Effector memory CD8-positive, alpha-beta T cell (primary cell): ENCODE measurements at regions not wholly inside any gene's neighbourhood (a gene's known extent, or its start where the extent isn't known, plus 50 kb on each side); places are given as distances from the start of the nearest gene placed in this dataset.

Experiments
- ATAC-seq: fragments of 150-1000 bp; cut with Tn5 transposase; replicated peaks from 2 replicates; pipeline ENCODE4 v1.10.0; 2021; ENCODE audit warnings: mild to moderate bottlenecking, moderate library complexity
- DNase-seq, 3 experiments: peaks; one replicate each; pipeline ENCODE4 v3.0.0; 2021
- H3K27ac Mint-ChIP-seq, 2 donors: one replicate each; pipeline ENCODE4 v1.8.0; 2022; ENCODE audit warnings: mild to moderate bottlenecking in 2 of 2, mixed read lengths in 2 of 2, moderate library complexity in 2 of 2
- H3K27me3 Mint-ChIP-seq, 2 donors: one replicate each; pipeline ENCODE4 v1.8.0; 2022; ENCODE audit warnings: mixed read lengths in 2 of 2
- H3K36me3 Mint-ChIP-seq: one replicate; pipeline ENCODE4 v1.8.0; 2022; ENCODE audit warnings: mild to moderate bottlenecking, moderate library complexity, mixed read lengths; ENCODE audit not compliant: insufficient read depth
- H3K4me1 Mint-ChIP-seq, 2 donors: one replicate each; pipeline ENCODE4 v1.8.0; 2022; ENCODE audit warnings: low read depth in 2 of 2, mixed read lengths in 2 of 2
- H3K4me3 Mint-ChIP-seq, 2 donors: one replicate each; pipeline ENCODE4 v1.8.0; 2022; ENCODE audit warnings: mild to moderate bottlenecking in 2 of 2, mixed read lengths in 2 of 2, moderate library complexity in 2 of 2
- H3K9me3 Mint-ChIP-seq, 2 donors: one replicate each; pipeline ENCODE4 v1.8.0; 2022; ENCODE audit warnings: mixed read lengths in 2 of 2

- Mint-ChIP-seq H3K36me3 (no peaks in the 10 kb centered on the region), H3K4me3 (no peak overlapping the region), H3K4me1 (no peaks in the 10 kb centered on the region), H3K27me3 (no peaks in the 10 kb centered on the region), H3K9me3 (peaks cover 0 to 4% of the 10 kb centered on the region in 2 donors), H3K27ac (no peak overlapping the region)
- DNase-seq, result no peak
- no peak for ATAC-seq
Measured at GRCh38 chr13:90686442-90686841, 661.0 kb upstream of the MIR17HG start.

- no peaks in the 10 kb centered on the region for H3K4me1 Mint-ChIP-seq
- no peak for ATAC-seq
Measured at GRCh38 chr13:90689111-90689510, 658.4 kb upstream of the MIR17HG start.

GRCh38 chr13:90690458-90691080 is 656.9 kb upstream of the MIR17HG start:
- no peaks in the 10 kb centered on the region for H3K36me3 Mint-ChIP-seq
- H3K27me3 Mint-ChIP-seq, result no peaks in the 10 kb centered on the region
- ATAC-seq (no peak), DNase-seq (no peak)
- H3K4me1 Mint-ChIP-seq, result no peaks in the 10 kb centered on the region
- H3K27ac Mint-ChIP-seq, result no peak overlapping the region
- no peak overlapping the region for H3K4me3 Mint-ChIP-seq
- peaks cover 0 to 1% of the 10 kb centered on the region in 2 donors for H3K9me3 Mint-ChIP-seq

More at GRCh38 chr13:90689111-90689510, 658.4 kb upstream of the MIR17HG start:
- Mint-ChIP-seq H3K36me3 (no peaks in the 10 kb centered on the region), H3K9me3 (peaks cover 0 to 1% of the 10 kb centered on the region in 2 donors), H3K27ac (no peak overlapping the region), H3K27me3 (no peaks in the 10 kb centered on the region), H3K4me3 (no peak overlapping the region)
- DNase-seq, result no peak

GRCh38 chr13:90696254-90696653 is 651.2 kb upstream of the MIR17HG start:
- Mint-ChIP-seq H3K27me3 (no peaks in the 10 kb centered on the region), H3K4me3 (no peak overlapping the region), H3K9me3 (peaks cover 6 to 11% of the 10 kb centered on the region in 2 donors), H3K4me1 (no peaks in the 10 kb centered on the region), H3K27ac (no peak overlapping the region), H3K36me3 (no peaks in the 10 kb centered on the region)
- DNase-seq (no peak), ATAC-seq (no peak)

GRCh38 chr13:90696656-90697055 is 650.8 kb upstream of the MIR17HG start:
- Mint-ChIP-seq H3K27me3 (no peaks in the 10 kb centered on the region), H3K4me3 (no peak overlapping the region), H3K27ac (no peak overlapping the region), H3K36me3 (no peaks in the 10 kb centered on the region), H3K9me3 (peaks cover 6 to 11% of the 10 kb centered on the region in 2 donors), H3K4me1 (no peaks in the 10 kb centered on the region)
- no peak for ATAC-seq
- DNase-seq, result no peak

- Mint-ChIP-seq H3K27me3 (no peaks in the 10 kb centered on the region), H3K4me3 (no peak overlapping the region), H3K9me3 (peaks cover 11% of the 10 kb centered on the region in 2 donors), H3K27ac (no peak overlapping the region), H3K36me3 (no peaks in the 10 kb centered on the region), H3K4me1 (no peaks in the 10 kb centered on the region)
- DNase-seq (no peak), ATAC-seq (no peak)
Measured at GRCh38 chr13:90700340-90700739, 647.1 kb upstream of the MIR17HG start.

GRCh38 chr13:90701264-90701663 is 646.2 kb upstream of the MIR17HG start:
- peaks cover 11% of the 10 kb centered on the region in 2 donors for H3K9me3 Mint-ChIP-seq
- H3K27ac Mint-ChIP-seq, result no peak overlapping the region
- ATAC-seq (no peak), DNase-seq (no peak)
- no peak overlapping the region for H3K4me3 Mint-ChIP-seq
- no peaks in the 10 kb centered on the region for H3K36me3 Mint-ChIP-seq
- H3K27me3 Mint-ChIP-seq, result no peaks in the 10 kb centered on the region
- no peaks in the 10 kb centered on the region for H3K4me1 Mint-ChIP-seq

GRCh38 chr13:90702050-90702449 is 645.4 kb upstream of the MIR17HG start:
- Mint-ChIP-seq H3K27ac (no peak overlapping the region), H3K9me3 (peaks cover 11 to 12% of the 10 kb centered on the region in 2 donors), H3K4me1 (no peaks in the 10 kb centered on the region), H3K27me3 (no peaks in the 10 kb centered on the region), H3K36me3 (no peaks in the 10 kb centered on the region), H3K4me3 (no peak overlapping the region)
- DNase-seq (no peak), ATAC-seq (no peak)

- no peaks in the 10 kb centered on the region for H3K36me3 Mint-ChIP-seq
- no peaks in the 10 kb centered on the region for H3K4me1 Mint-ChIP-seq
- H3K4me3 Mint-ChIP-seq, result no peak overlapping the region
- H3K27ac Mint-ChIP-seq, result no peak overlapping the region
- H3K9me3 Mint-ChIP-seq, result peaks cover 10 to 15% of the 10 kb centered on the region in 2 donors
- DNase-seq (no peak), ATAC-seq (no peak)
- H3K27me3 Mint-ChIP-seq, result no peaks in the 10 kb centered on the region
Measured at GRCh38 chr13:90706631-90707030, 640.9 kb upstream of the MIR17HG start.

GRCh38 chr13:90708128-90708527 is 639.4 kb upstream of the MIR17HG start:
- no peak for DNase-seq
- Mint-ChIP-seq H3K36me3 (no peaks in the 10 kb centered on the region), H3K27ac (no peak overlapping the region), H3K27me3 (no peaks in the 10 kb centered on the region), H3K4me1 (no peaks in the 10 kb centered on the region), H3K9me3 (peaks cover 9 to 15% of the 10 kb centered on the region in 2 donors), H3K4me3 (no peak overlapping the region)
- ATAC-seq, result no peak

GRCh38 chr13:90709319-90709718 is 638.2 kb upstream of the MIR17HG start:
- no peaks in the 10 kb centered on the region for H3K27me3 Mint-ChIP-seq
- DNase-seq (no peak), ATAC-seq (no peak)
- no peak overlapping the region for H3K4me3 Mint-ChIP-seq
- no peaks in the 10 kb centered on the region for H3K4me1 Mint-ChIP-seq
- no peak overlapping the region for H3K27ac Mint-ChIP-seq
- peaks cover 11 to 15% of the 10 kb centered on the region in 2 donors for H3K9me3 Mint-ChIP-seq
- no peaks in the 10 kb centered on the region for H3K36me3 Mint-ChIP-seq

GRCh38 chr13:90710164-90710759 is 637.2 kb upstream of the MIR17HG start:
- H3K9me3 Mint-ChIP-seq, result peaks cover 10 to 15% of the 10 kb centered on the region in 2 donors
- no peak for DNase-seq
- H3K27ac Mint-ChIP-seq, result no peak overlapping the region
- no peaks in the 10 kb centered on the region for H3K4me1 Mint-ChIP-seq
- no peaks in the 10 kb centered on the region for H3K27me3 Mint-ChIP-seq
- no peaks in the 10 kb centered on the region for H3K36me3 Mint-ChIP-seq
- no peak for ATAC-seq
- no peak overlapping the region for H3K4me3 Mint-ChIP-seq

- no peak overlapping the region for H3K4me3 Mint-ChIP-seq
- no peak overlapping the region for H3K27ac Mint-ChIP-seq
- no peaks in the 10 kb centered on the region for H3K36me3 Mint-ChIP-seq
- H3K9me3 Mint-ChIP-seq, result peaks cover 0 to 15% of the 10 kb centered on the region in 2 donors
- H3K27me3 Mint-ChIP-seq, result no peaks in the 10 kb centered on the region
- ATAC-seq (no peak), DNase-seq (no peak)
- H3K4me1 Mint-ChIP-seq, result no peaks in the 10 kb centered on the region
Measured at GRCh38 chr13:90713441-90714133, 633.9 kb upstream of the MIR17HG start.

- Mint-ChIP-seq H3K4me3 (no peak overlapping the region), H3K27me3 (no peaks in the 10 kb centered on the region), H3K9me3 (peaks cover 0 to 13% of the 10 kb centered on the region in 2 donors), H3K36me3 (no peaks in the 10 kb centered on the region), H3K27ac (no peak overlapping the region), H3K4me1 (no peaks in the 10 kb centered on the region)
- DNase-seq (no peak), ATAC-seq (no peak)
Measured at GRCh38 chr13:90715485-90715884, 632.0 kb upstream of the MIR17HG start.
